Hematopoietic multipotent progenitor cell treated with erythropoietin and hydrocortisone succinate and interleukin-3 and kit ligand, for 15 days (in vitro differentiated cells): ENCODE measurements at regions not wholly inside any gene's neighbourhood (a gene's known extent, or its start where the extent isn't known, plus 50 kb on each side); places are given as distances from the start of the nearest gene placed in this dataset.

Experiments used
- DNase-seq: peaks from one replicate; pipeline ENCODE4 v3.0.0-alpha.2; 2015; ENCODE audit warnings: low spot score

DNA sequence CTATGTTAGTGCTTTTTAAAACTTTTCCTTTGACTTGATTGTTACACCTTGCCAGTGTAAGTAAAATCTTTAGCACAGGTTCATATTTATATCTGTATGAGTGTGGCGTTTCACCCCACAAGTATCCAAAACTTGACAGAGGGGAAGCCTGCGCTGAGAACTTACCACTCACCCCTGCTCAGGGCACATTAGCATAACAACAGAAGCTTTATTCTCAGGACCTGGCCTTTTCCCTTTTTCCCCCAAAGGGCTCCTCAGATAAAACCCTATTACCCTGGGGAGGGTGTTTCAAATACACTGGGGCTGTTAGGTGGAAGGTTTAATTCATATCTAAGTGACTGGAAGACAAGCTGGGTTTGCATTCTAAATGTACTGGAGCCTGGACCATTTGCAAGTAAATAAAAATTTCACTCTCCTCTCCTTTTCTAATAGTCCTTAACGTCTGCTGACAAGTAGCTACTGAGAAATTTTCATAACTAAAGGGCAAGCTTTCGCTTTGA is 276.6 kb downstream of the RNF152 start:
- DNase-seq, result no peak

DNA sequence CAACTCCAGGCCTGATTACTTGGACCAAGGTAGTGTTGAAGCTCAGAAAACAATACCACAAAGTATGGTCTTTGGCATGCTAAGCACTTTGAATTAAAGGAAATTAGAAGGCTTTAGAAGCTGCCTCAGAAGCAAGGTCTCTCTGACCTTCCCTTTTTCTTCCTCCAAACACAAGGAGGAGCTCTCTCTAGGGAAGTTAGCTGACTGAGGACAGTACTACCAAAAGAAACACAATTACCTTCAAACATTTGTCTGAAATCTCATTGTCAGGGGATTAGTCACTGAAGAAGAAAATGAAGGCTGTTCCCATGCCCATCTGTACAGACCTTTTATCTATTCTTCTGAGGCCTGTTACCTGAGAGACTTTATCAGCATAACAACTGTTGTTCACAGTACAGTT is 279.3 kb downstream of the CDH20 start:
- no peak for DNase-seq

DNA sequence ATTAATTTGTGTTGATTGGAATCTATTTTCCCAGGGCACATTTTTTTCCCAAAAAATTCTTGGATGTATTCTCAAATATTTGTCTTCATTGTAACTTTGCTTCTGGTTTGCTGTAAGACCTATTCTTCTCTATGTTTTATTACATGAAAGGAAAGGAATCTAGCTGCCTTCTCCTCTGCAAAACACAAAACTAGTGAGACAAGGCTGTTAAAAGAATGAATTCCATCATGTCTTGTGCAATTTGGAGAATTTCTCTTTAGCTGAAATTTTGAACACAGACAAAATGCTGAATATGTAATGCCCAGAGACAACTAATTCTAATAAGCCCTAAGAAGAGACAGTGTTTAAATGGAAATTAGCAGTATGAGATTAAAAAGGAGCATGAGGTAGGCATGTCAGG is 275.9 kb downstream of the CDH20 start:
- no peak for DNase-seq

GRCh38 chr18:61608316-61608715 is 275.1 kb downstream of the CDH20 start:
- no peak for DNase-seq

DNA sequence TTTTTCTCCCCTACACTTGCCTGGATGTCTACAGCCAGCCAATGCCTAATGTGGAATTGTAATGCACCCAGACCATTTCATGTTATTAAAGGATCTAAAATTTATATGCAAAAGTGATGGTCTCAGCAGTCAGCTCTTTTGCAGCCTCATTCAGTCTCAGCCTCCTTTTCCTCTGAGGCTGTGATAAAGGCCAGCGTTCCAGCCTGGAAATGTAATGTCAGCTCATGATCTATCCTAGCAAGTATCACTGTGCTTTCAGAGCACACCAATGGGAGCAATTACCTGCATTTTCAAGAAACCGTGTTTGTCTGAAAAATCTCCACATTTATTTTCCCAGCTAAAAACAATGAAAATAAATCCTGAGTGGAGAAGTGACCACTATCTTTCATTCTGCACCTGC is 274.6 kb downstream of the CDH20 start:
- no peak for DNase-seq

GRCh38 chr18:61606759-61607158 is 273.5 kb downstream of the CDH20 start:
- no peak for DNase-seq

DNA sequence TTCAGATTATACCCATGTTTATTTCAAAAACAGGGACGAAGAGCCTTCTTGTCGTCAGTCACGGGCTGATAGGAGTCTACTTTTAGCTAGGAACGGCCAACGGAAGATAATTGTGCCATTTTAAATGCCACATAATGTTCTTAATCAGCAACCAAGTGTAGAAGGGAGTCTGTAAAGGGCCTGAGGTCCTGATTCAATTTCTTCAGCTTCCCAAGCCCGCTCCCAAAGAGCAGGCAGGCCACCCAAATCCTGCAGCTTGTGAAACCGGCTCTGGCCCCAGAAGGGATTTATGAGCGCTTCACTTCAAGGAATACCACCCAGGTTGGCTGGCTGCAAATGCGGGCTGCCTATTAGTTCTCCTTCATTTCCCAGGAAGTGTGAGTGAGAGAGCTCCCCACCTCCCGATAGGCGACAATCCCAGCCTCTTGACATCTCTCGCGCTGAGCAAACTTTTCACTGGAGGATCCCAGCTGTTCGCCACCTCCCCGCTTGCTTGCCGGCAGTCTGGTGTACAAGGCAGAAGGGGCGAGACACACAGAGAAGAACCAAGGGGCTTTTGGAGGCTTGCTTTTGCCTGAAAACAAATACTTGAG is 272.9 kb downstream of the CDH20 start:
- no peak for DNase-seq

GRCh38 chr18:61605376-61606067 is 272.3 kb downstream of the CDH20 start:
- DNase-seq, result no peak
